Caco-2 (cell line): ENCODE measurements at regions not wholly inside any gene's neighbourhood (a gene's known extent, or its start where the extent isn't known, plus 50 kb on each side); places are given as distances from the start of the nearest gene placed in this dataset.

Source experiments
- BruUV-seq: library from RNA; stranded (reverse); fragments of 400-500 nt; replicated peaks from 2 replicates; lab custom pipeline; 2021; lab: Mats Ljungman, UMichigan
- CTCF ChIA-PET: fragments of 300-600 bp; sonication (Branson Sonifier 250); formaldehyde crosslinking; loops from one replicate; lab custom pipeline; 2022; ENCODE audit warnings: antibody characterized with exemption; lab: Charles Lee
- POLR2A ChIA-PET: fragments of 300-600 bp; sonication (Branson Sonifier 250); formaldehyde crosslinking; loops from one replicate; lab custom pipeline; 2022; ENCODE audit warnings: antibody characterized with exemption; lab: Charles Lee
- DNase-seq, 2 experiments: peaks; one replicate each; pipeline versions ENCODE4 v3.0.0 to v3.0.0-alpha.2; 2020 to 2022
- H3K27me3 ChIP-seq: replicated peaks from 2 replicates; pipeline ENCODE4 v1.6.0; 2011; ENCODE audit warnings: low read length; ENCODE audit not compliant: control insufficient read depth, insufficient read depth
- H3K36me3 ChIP-seq: 2 replicates; pipeline ENCODE4 v1.5.1; 2011; ENCODE audit warnings: low read length; ENCODE audit not compliant: control insufficient read depth, insufficient read depth
- H3K4me1 ChIP-seq: fragments of 250-450 bp; sonication (Bioruptor Pico); 2 replicates; pipeline ENCODE4 v1.5.1; 2020; ENCODE audit warnings: mild to moderate bottlenecking
- H3K4me3 ChIP-seq: 2 replicates; pipeline ENCODE4 v1.5.1; 2011; ENCODE audit warnings: low read depth, mild to moderate bottlenecking, control low read depth, low read length
- H3K9me3 ChIP-seq: fragments of 250-450 bp; sonication (Bioruptor Pico); 2 replicates; pipeline ENCODE4 v1.5.1; 2020; ENCODE audit warnings: mild to moderate bottlenecking, moderate library complexity
- H3K27ac Mint-ChIP-seq: one replicate; pipeline ENCODE4 v1.8.0; 2022; ENCODE audit warnings: mixed read lengths; ENCODE audit not compliant: unreplicated experiment
- H3K27me3 Mint-ChIP-seq: one replicate; pipeline ENCODE4 v1.8.0; 2022; ENCODE audit warnings: mixed read lengths; ENCODE audit not compliant: insufficient read depth, unreplicated experiment
- H3K36me3 Mint-ChIP-seq: one replicate; pipeline ENCODE4 v1.8.0; 2022; ENCODE audit warnings: mild to moderate bottlenecking, mixed read lengths; ENCODE audit not compliant: insufficient read depth, unreplicated experiment
- H3K4me1 Mint-ChIP-seq: one replicate; pipeline ENCODE4 v1.8.0; 2022; ENCODE audit warnings: low read depth, mixed read lengths; ENCODE audit not compliant: unreplicated experiment
- H3K4me3 Mint-ChIP-seq: one replicate; pipeline ENCODE4 v1.8.0; 2022; ENCODE audit warnings: mild to moderate bottlenecking, moderate library complexity, mixed read lengths; ENCODE audit not compliant: unreplicated experiment
- H3K9me3 Mint-ChIP-seq: one replicate; pipeline ENCODE4 v1.8.0; 2022; ENCODE audit warnings: mixed read lengths; ENCODE audit not compliant: unreplicated experiment
- intact Hi-C: fragments of 100-400 bp; cut with micrococcal nuclease; formaldehyde crosslinking; loops from one replicate; pipeline ENCODE4 v1.10.0; 2022; ENCODE audit not compliant: unreplicated experiment
- TF ChIP-seq, protein P1 (sequence below), 2 experiments: fragments of 200-600 bp in 1 of 2; IDR thresholded peaks; 1 replicate in 1 of 2; 2 replicates in 1 of 2; pipeline versions ENCODE4 v1.5.1 to v1.8.0; 2011 to 2022; ENCODE audit warnings: antibody characterized with exemption in 1 of 2, control low read depth in 1 of 2, inconsistent platforms in 1 of 2, low read depth in 1 of 2, low read length in 1 of 2, mild to moderate bottlenecking in 1 of 2, moderate library complexity in 1 of 2; ENCODE audit not compliant: insufficient read depth in 1 of 2, severe bottlenecking in 1 of 2, unreplicated experiment in 1 of 2

- TF ChIP-seq, protein P1, sequence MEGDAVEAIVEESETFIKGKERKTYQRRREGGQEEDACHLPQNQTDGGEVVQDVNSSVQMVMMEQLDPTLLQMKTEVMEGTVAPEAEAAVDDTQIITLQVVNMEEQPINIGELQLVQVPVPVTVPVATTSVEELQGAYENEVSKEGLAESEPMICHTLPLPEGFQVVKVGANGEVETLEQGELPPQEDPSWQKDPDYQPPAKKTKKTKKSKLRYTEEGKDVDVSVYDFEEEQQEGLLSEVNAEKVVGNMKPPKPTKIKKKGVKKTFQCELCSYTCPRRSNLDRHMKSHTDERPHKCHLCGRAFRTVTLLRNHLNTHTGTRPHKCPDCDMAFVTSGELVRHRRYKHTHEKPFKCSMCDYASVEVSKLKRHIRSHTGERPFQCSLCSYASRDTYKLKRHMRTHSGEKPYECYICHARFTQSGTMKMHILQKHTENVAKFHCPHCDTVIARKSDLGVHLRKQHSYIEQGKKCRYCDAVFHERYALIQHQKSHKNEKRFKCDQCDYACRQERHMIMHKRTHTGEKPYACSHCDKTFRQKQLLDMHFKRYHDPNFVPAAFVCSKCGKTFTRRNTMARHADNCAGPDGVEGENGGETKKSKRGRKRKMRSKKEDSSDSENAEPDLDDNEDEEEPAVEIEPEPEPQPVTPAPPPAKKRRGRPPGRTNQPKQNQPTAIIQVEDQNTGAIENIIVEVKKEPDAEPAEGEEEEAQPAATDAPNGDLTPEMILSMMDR (IDR thresholded peaks at IDR 0.05; ENCODE audit: insufficient read depth in 1 of 2, low read depth in 1 of 2, low read length in 1 of 2, severe bottlenecking in 1 of 2, unreplicated experiment in 1 of 2), result no peak
- Mint-ChIP-seq H3K27me3 (no peaks in the 10 kb centered on the region), H3K4me1 (peaks cover 7% of the 10 kb centered on the region), H3K27ac (no peak overlapping the region), H3K9me3 (no peaks in the 10 kb centered on the region), H3K4me3 (no peak overlapping the region), H3K36me3 (no peaks in the 10 kb centered on the region)
- BruUV-seq, result no TSS peak
- Histone ChIP-seq H3K4me3 (no peak overlapping the region), H3K36me3 (no peaks in the 10 kb centered on the region), H3K9me3 (no peaks in the 10 kb centered on the region; the same call in 1 of the 2 replicates), H3K27me3 (no peaks in the 10 kb centered on the region), H3K4me1 (no peaks in the 10 kb centered on the region; the same call in 1 of the 2 replicates)
- intact Hi-C loops, result no loop called here
- no peak for DNase-seq
- ChIA-PET CTCF (no interaction called here), POLR2A (no interaction called here)
Observed at GRCh38 chr16:52229471-52229870, 317.5 kb downstream of the TOX3 start.

- TF ChIP-seq, protein P1 (IDR thresholded peaks at IDR 0.05; ENCODE audit: insufficient read depth in 1 of 2, low read depth in 1 of 2, low read length in 1 of 2, severe bottlenecking in 1 of 2, unreplicated experiment in 1 of 2), result no peak
- no peaks in the 10 kb centered on the region for H3K9me3 Mint-ChIP-seq
- ChIA-PET POLR2A (no interaction called here), CTCF (interaction anchor here (1.1 kb wide), 1 partner anchor 685 kb away, joined by 3 read pairs; no protein-coding TSS in a partner anchor)
- intact Hi-C loops, result no loop called here
- H3K36me3 ChIP-seq, result no peaks in the 10 kb centered on the region
- H3K4me3 ChIP-seq, result no peak overlapping the region
- H3K27me3 ChIP-seq, result no peaks in the 10 kb centered on the region
- no peaks in the 10 kb centered on the region; the same call in 1 of the 2 replicates for H3K9me3 ChIP-seq
- H3K27ac Mint-ChIP-seq, result no peak overlapping the region
- DNase-seq, result no peak
- peaks cover 7% of the 10 kb centered on the region for H3K4me1 Mint-ChIP-seq
- no TSS peak for BruUV-seq
- no peaks in the 10 kb centered on the region for H3K4me1 ChIP-seq
- no peak overlapping the region for H3K4me3 Mint-ChIP-seq
- no peaks in the 10 kb centered on the region for H3K36me3 Mint-ChIP-seq
- no peaks in the 10 kb centered on the region for H3K27me3 Mint-ChIP-seq
Observed at GRCh38 chr16:52227851-52228250, 319.1 kb downstream of the TOX3 start.

DNA sequence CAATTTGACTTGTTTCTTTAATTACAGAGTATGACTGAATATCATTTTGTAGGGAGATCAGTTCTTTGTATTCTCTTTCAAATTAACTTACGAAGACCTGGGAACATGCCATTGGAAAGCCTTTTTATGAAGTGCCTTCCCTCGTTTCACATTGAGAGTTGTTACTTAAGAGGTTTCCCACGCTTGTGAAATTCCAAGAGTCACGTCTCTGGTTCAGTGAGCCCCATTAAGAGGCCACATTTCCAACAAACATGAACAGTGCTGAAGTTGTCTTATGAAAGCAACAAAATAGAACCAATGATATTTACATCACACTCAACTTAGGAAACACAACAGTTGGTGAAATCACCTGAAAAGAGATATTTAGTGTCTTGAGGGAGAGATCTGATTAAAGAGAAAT, 334.1 kb downstream of the TOX3 start:
- no peaks in the 10 kb centered on the region for H3K36me3 Mint-ChIP-seq
- no peak overlapping the region for H3K4me3 Mint-ChIP-seq
- CTCF ChIA-PET, result no interaction called here
- POLR2A ChIA-PET, result no interaction called here
- TF ChIP-seq, protein P1 (IDR thresholded peaks at IDR 0.05; ENCODE audit: insufficient read depth in 1 of 2, low read depth in 1 of 2, low read length in 1 of 2, severe bottlenecking in 1 of 2, unreplicated experiment in 1 of 2), result no peak
- no TSS peak for BruUV-seq
- H3K27me3 Mint-ChIP-seq, result peaks cover 7% of the 10 kb centered on the region
- no peaks in the 10 kb centered on the region for H3K9me3 ChIP-seq
- no peaks in the 10 kb centered on the region for H3K4me1 ChIP-seq
- no peaks in the 10 kb centered on the region for H3K4me1 Mint-ChIP-seq
- no peaks in the 10 kb centered on the region for H3K36me3 ChIP-seq
- H3K9me3 Mint-ChIP-seq, result peaks cover 21% of the 10 kb centered on the region
- H3K4me3 ChIP-seq, result no peak overlapping the region
- no peak overlapping the region for H3K27ac Mint-ChIP-seq
- intact Hi-C loops, result no loop called here
- DNase-seq, result no peak
- H3K27me3 ChIP-seq, result no peaks in the 10 kb centered on the region
